ENCODE measurements at regions not wholly inside any gene's neighbourhood (a gene's known extent, or its start where the extent isn't known, plus 50 kb on each side); places are given as distances from the start of the nearest gene placed in this dataset.

DNA sequence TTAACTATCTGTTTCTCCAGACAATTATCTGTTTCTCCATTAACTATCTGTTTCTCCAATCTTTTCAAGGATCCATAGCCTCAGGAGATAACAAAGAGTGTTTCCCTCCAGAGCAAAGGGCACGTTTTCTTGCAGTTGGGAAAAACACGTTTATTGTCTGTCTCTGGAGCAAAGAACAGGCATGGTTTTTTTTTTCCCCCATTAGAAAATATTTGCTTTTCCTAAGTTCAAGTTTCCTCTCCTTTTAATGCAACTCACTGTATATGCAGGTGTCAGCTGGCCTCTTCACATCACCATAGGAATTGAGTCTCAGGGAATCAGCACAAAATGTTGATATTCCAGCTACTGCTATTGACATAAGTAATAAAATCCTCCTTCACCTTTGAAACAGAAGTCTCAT, 984.4 kb downstream of the RAB28 start:
- TF ChIP-seq, protein P1, sequence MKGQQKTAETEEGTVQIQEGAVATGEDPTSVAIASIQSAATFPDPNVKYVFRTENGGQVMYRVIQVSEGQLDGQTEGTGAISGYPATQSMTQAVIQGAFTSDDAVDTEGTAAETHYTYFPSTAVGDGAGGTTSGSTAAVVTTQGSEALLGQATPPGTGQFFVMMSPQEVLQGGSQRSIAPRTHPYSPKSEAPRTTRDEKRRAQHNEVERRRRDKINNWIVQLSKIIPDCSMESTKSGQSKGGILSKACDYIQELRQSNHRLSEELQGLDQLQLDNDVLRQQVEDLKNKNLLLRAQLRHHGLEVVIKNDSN (CRISPR knock-in tag; IDR thresholded peaks at IDR 0.05) = no peak
- TF ChIP-seq MYC (IDR thresholded peaks at IDR 0.05; ENCODE audit: low read depth, low read length) (no peak), MYC (CRISPR knock-in tag; IDR thresholded peaks at IDR 0.05; ENCODE audit: borderline replicate concordance, low read depth) (no peak)

Measured in K562 (cell line).